ENCODE measurements at regions not wholly inside any gene's neighbourhood (a gene's known extent, or its start where the extent isn't known, plus 50 kb on each side); places are given as distances from the start of the nearest gene placed in this dataset.

DNA sequence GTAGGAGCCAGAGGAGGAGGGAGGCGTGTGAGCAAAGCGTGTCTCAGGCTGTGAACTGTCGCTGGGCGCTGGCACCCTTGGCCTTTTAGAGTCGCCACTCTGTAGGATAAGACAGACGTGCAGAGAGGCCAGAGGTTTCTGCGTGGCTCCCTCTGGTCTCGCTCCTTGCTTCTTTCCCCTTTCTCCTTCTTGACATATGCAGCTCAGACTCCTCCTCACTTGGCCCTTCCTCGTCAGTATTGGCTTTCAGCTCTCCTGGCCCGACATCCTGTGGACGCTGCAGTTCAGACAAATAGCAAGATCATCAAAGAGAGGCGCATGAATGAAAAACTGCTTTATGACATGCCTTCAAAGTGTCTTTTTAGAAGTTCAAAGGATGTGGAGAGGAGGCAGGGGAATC lies 116.8 kb upstream of the SPRY4 start:
- Histone ChIP-seq H3K27me3 (replicated peaks; ENCODE audit: control insufficient read depth, insufficient read depth, low read length, poor library complexity, severe bottlenecking) (no peaks in the 10 kb centered on the region), H3K4me1 (ENCODE audit: control insufficient read depth, insufficient read depth, low read length, poor library complexity, severe bottlenecking) (peaks cover 11% of the 10 kb centered on the region), H3K9me3 (ENCODE audit: control insufficient read depth, low read length) (no peaks in the 10 kb centered on the region), H3K36me3 (ENCODE audit: control insufficient read depth, insufficient read depth, low read length) (no peaks in the 10 kb centered on the region), H3K4me3 (ENCODE audit: insufficient read depth, low read depth, low read length, poor library complexity, severe bottlenecking) (no peak overlapping the region), H3K27ac (ENCODE audit: insufficient read depth, low read length, poor library complexity, severe bottlenecking) (no peak overlapping the region)
- no peak for DNase-seq

GRCh38 chr5:142439207-142439860 lies 114.5 kb upstream of the SPRY4 start:
- Histone ChIP-seq H3K9me3 (ENCODE audit: control insufficient read depth, low read length) (no peaks in the 10 kb centered on the region), H3K4me1 (ENCODE audit: control insufficient read depth, insufficient read depth, low read length, poor library complexity, severe bottlenecking) (peaks cover 11% of the 10 kb centered on the region), H3K27ac (ENCODE audit: insufficient read depth, low read length, poor library complexity, severe bottlenecking) (no peak overlapping the region), H3K27me3 (replicated peaks; ENCODE audit: control insufficient read depth, insufficient read depth, low read length, poor library complexity, severe bottlenecking) (no peaks in the 10 kb centered on the region), H3K36me3 (ENCODE audit: control insufficient read depth, insufficient read depth, low read length) (no peaks in the 10 kb centered on the region), H3K4me3 (ENCODE audit: insufficient read depth, low read depth, low read length, poor library complexity, severe bottlenecking) (no peak overlapping the region)
- no peak for DNase-seq

- peaks cover 17% of the 10 kb centered on the region for H3K4me1 ChIP-seq (ENCODE audit: control insufficient read depth, insufficient read depth, low read length, poor library complexity, severe bottlenecking)
- no peaks in the 10 kb centered on the region for H3K27me3 ChIP-seq (replicated peaks; ENCODE audit: control insufficient read depth, insufficient read depth, low read length, poor library complexity, severe bottlenecking)
- no peak for DNase-seq
- no peak overlapping the region for H3K27ac ChIP-seq (ENCODE audit: insufficient read depth, low read length, poor library complexity, severe bottlenecking)
- H3K36me3 ChIP-seq (ENCODE audit: control insufficient read depth, insufficient read depth, low read length) = no peaks in the 10 kb centered on the region
- H3K4me3 ChIP-seq (ENCODE audit: insufficient read depth, low read depth, low read length, poor library complexity, severe bottlenecking) = no peak overlapping the region
- no peaks in the 10 kb centered on the region for H3K9me3 ChIP-seq (ENCODE audit: control insufficient read depth, low read length)
Measured at GRCh38 chr5:142438573-142438972, 113.8 kb upstream of the SPRY4 start.

- no peaks in the 10 kb centered on the region for H3K9me3 ChIP-seq (ENCODE audit: control insufficient read depth, low read length)
- H3K27me3 ChIP-seq (replicated peaks; ENCODE audit: control insufficient read depth, insufficient read depth, low read length, poor library complexity, severe bottlenecking) = no peaks in the 10 kb centered on the region
- H3K27ac ChIP-seq (ENCODE audit: insufficient read depth, low read length, poor library complexity, severe bottlenecking) = no peak overlapping the region
- H3K4me1 ChIP-seq (ENCODE audit: control insufficient read depth, insufficient read depth, low read length, poor library complexity, severe bottlenecking) = peaks cover 27% of the 10 kb centered on the region
- H3K36me3 ChIP-seq (ENCODE audit: control insufficient read depth, insufficient read depth, low read length) = no peaks in the 10 kb centered on the region
- no peak for DNase-seq
- no peak overlapping the region for H3K4me3 ChIP-seq (ENCODE audit: insufficient read depth, low read depth, low read length, poor library complexity, severe bottlenecking)
Measured at GRCh38 chr5:142437563-142437962, 112.7 kb upstream of the SPRY4 start.

DNA sequence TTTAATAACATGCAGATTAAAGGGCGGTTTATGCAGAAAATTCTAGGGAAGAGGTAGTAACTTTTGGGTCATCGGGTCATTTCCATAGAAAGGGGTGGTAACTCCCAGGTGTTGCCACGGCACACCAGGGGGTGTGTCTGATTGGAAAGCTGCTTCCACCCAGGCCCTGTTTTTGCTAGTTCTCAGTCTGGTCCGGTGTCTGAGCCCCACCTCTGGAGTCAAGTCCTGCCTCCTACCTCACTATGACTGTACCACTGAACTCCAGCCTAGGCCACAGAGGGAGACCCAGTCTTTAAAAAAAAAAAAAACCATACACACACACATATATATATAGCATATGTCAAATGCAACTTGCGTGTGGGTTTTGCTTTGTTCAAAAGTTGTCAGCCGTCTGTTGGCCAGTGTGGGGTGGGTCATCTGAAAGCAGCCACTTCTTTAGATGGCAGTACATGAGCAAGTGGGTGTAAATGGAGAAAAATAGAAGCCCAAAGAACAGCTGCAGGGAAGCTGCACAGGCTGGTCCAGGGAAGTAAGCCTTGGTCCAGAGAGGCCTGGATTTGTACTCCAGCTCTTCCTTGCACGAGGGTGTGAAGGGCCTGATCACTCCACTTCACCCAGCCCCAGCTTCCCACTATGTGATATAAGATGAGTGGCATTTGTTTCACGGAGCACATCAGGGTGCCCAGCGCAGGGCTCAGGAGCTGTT lies 110.7 kb upstream of the SPRY4 start:
- Histone ChIP-seq H3K36me3 (ENCODE audit: control insufficient read depth, insufficient read depth, low read length) (no peaks in the 10 kb centered on the region), H3K27me3 (replicated peaks; ENCODE audit: control insufficient read depth, insufficient read depth, low read length, poor library complexity, severe bottlenecking) (no peaks in the 10 kb centered on the region), H3K4me3 (ENCODE audit: insufficient read depth, low read depth, low read length, poor library complexity, severe bottlenecking) (no peak overlapping the region), H3K27ac (ENCODE audit: insufficient read depth, low read length, poor library complexity, severe bottlenecking) (no peak overlapping the region), H3K9me3 (ENCODE audit: control insufficient read depth, low read length) (no peaks in the 10 kb centered on the region), H3K4me1 (ENCODE audit: control insufficient read depth, insufficient read depth, low read length, poor library complexity, severe bottlenecking) (peaks cover 39% of the 10 kb centered on the region)
- no peak for DNase-seq

- Histone ChIP-seq H3K27me3 (replicated peaks; ENCODE audit: control insufficient read depth, insufficient read depth, low read length, poor library complexity, severe bottlenecking) (no peaks in the 10 kb centered on the region), H3K4me1 (ENCODE audit: control insufficient read depth, insufficient read depth, low read length, poor library complexity, severe bottlenecking) (peaks cover 39% of the 10 kb centered on the region), H3K9me3 (ENCODE audit: control insufficient read depth, low read length) (no peaks in the 10 kb centered on the region), H3K27ac (ENCODE audit: insufficient read depth, low read length, poor library complexity, severe bottlenecking) (no peak overlapping the region), H3K36me3 (ENCODE audit: control insufficient read depth, insufficient read depth, low read length) (no peaks in the 10 kb centered on the region), H3K4me3 (ENCODE audit: insufficient read depth, low read depth, low read length, poor library complexity, severe bottlenecking) (no peak overlapping the region)
- no peak for DNase-seq
Measured at GRCh38 chr5:142434322-142434612, 109.4 kb upstream of the SPRY4 start.

DNA sequence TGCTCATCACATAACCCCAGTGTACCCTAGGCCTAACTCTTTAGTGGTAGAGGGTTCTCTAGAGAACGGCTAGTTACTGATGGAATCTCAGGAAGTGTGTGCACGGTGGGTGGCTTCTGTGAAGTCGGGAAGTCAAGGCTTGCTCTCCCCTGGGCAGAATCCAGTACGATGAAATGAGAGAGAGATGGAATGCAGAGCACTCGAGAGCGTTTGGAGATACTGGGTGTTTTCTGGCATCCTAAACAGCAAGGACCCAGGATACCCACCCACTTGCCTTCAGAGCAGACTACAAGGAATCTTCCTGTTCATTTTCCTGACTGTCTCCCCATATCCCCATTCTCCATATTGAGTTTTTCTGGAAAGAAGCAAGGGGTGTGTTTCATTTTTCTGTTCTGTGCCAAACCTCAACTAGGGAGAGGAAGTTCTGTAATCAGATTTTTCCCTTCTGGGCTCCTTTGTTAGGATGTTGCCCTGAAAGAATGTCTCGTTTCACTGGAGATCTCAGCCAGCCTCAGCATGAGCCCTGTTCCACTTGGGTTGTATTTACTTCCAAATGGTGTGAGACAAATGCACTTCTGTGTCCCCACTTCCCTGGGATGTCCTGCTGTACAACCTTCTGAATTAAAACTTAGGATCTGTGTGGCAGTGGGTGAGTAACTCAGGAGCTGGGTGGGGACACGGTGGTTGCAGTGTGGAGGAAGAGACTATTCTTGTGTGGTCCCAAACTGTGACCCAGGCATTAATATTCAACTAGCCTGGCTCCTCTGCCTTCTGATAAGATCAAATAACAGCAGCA lies 108.9 kb upstream of the SPRY4 start:
- H3K4me3 ChIP-seq (ENCODE audit: insufficient read depth, low read depth, low read length, poor library complexity, severe bottlenecking) = no peak overlapping the region
- H3K4me1 ChIP-seq (ENCODE audit: control insufficient read depth, insufficient read depth, low read length, poor library complexity, severe bottlenecking) = peaks cover 39% of the 10 kb centered on the region
- H3K27me3 ChIP-seq (replicated peaks; ENCODE audit: control insufficient read depth, insufficient read depth, low read length, poor library complexity, severe bottlenecking) = no peaks in the 10 kb centered on the region
- H3K36me3 ChIP-seq (ENCODE audit: control insufficient read depth, insufficient read depth, low read length) = no peaks in the 10 kb centered on the region
- no peak for DNase-seq
- no peak overlapping the region for H3K27ac ChIP-seq (ENCODE audit: insufficient read depth, low read length, poor library complexity, severe bottlenecking)
- H3K9me3 ChIP-seq (ENCODE audit: control insufficient read depth, low read length) = no peaks in the 10 kb centered on the region

- H3K4me3 ChIP-seq (ENCODE audit: insufficient read depth, low read depth, low read length, poor library complexity, severe bottlenecking) = no peak overlapping the region
- peak overlapping the region; percentile 65 for H3K27ac ChIP-seq (ENCODE audit: insufficient read depth, low read length, poor library complexity, severe bottlenecking)
- peak; percentile 43 to 55 (median 50) for DNase-seq
- peaks cover 38% of the 10 kb centered on the region for H3K4me1 ChIP-seq (ENCODE audit: control insufficient read depth, insufficient read depth, low read length, poor library complexity, severe bottlenecking)
- H3K9me3 ChIP-seq (ENCODE audit: control insufficient read depth, low read length) = no peaks in the 10 kb centered on the region
- H3K36me3 ChIP-seq (ENCODE audit: control insufficient read depth, insufficient read depth, low read length) = no peaks in the 10 kb centered on the region
- no peaks in the 10 kb centered on the region for H3K27me3 ChIP-seq (replicated peaks; ENCODE audit: control insufficient read depth, insufficient read depth, low read length, poor library complexity, severe bottlenecking)
Measured at GRCh38 chr5:142432961-142433360, 108.1 kb upstream of the SPRY4 start.

GRCh38 chr5:142432369-142432863 lies 107.6 kb upstream of the SPRY4 start:
- Histone ChIP-seq H3K36me3 (ENCODE audit: control insufficient read depth, insufficient read depth, low read length) (no peaks in the 10 kb centered on the region), H3K27ac (ENCODE audit: insufficient read depth, low read length, poor library complexity, severe bottlenecking) (peak overlapping the region; percentile 65), H3K4me1 (ENCODE audit: control insufficient read depth, insufficient read depth, low read length, poor library complexity, severe bottlenecking) (peaks cover 34% of the 10 kb centered on the region), H3K9me3 (ENCODE audit: control insufficient read depth, low read length) (no peaks in the 10 kb centered on the region), H3K4me3 (ENCODE audit: insufficient read depth, low read depth, low read length, poor library complexity, severe bottlenecking) (no peak overlapping the region), H3K27me3 (replicated peaks; ENCODE audit: control insufficient read depth, insufficient read depth, low read length, poor library complexity, severe bottlenecking) (no peaks in the 10 kb centered on the region)
- DNase-seq = peak; percentile 4 to 12 (median 12)

All from effector memory CD4-positive, alpha-beta T cell (primary cell).